AG09309 (cell line): ENCODE measurements at regions not wholly inside any gene's neighbourhood (a gene's known extent, or its start where the extent isn't known, plus 50 kb on each side); places are given as distances from the start of the nearest gene placed in this dataset.
"Not testable (repeated sequence)": the region's sequence is repeated elsewhere in the genome, so short reads cannot be mapped to it uniquely, and the experiment has no call there.

ENCODE experiments used
- DNase-seq: peaks from one replicate; pipeline ENCODE4 v3.0.0-alpha.2; 2010; ENCODE audit warnings: low read depth
- H3K4me3 ChIP-seq: 2 replicates; pipeline ENCODE4 v1.5.1; 2011; ENCODE audit warnings: mild to moderate bottlenecking, low read depth, low read length, moderate library complexity; ENCODE audit not compliant: control insufficient read depth
- TF ChIP-seq, protein P1 (sequence below): IDR thresholded peaks from 2 replicates; pipeline ENCODE4 v1.5.1; 2011; ENCODE audit warnings: mild to moderate bottlenecking, low read depth, low read length, inconsistent platforms; ENCODE audit not compliant: insufficient read depth, control insufficient read depth; ENCODE audit errors: missing control alignments

- TF ChIP-seq, protein P1, sequence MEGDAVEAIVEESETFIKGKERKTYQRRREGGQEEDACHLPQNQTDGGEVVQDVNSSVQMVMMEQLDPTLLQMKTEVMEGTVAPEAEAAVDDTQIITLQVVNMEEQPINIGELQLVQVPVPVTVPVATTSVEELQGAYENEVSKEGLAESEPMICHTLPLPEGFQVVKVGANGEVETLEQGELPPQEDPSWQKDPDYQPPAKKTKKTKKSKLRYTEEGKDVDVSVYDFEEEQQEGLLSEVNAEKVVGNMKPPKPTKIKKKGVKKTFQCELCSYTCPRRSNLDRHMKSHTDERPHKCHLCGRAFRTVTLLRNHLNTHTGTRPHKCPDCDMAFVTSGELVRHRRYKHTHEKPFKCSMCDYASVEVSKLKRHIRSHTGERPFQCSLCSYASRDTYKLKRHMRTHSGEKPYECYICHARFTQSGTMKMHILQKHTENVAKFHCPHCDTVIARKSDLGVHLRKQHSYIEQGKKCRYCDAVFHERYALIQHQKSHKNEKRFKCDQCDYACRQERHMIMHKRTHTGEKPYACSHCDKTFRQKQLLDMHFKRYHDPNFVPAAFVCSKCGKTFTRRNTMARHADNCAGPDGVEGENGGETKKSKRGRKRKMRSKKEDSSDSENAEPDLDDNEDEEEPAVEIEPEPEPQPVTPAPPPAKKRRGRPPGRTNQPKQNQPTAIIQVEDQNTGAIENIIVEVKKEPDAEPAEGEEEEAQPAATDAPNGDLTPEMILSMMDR: no peak
- DNase-seq: no peak
- H3K4me3 ChIP-seq: no peak overlapping the region
Observed at GRCh38 chr16:58859958-58860669, 126.0 kb upstream of the GOT2 start.

GRCh38 chr16:58858577-58858976 is 124.5 kb upstream of the GOT2 start:
- DNase-seq, H3K4me3 ChIP-seq: not testable (repeated sequence)

DNA sequence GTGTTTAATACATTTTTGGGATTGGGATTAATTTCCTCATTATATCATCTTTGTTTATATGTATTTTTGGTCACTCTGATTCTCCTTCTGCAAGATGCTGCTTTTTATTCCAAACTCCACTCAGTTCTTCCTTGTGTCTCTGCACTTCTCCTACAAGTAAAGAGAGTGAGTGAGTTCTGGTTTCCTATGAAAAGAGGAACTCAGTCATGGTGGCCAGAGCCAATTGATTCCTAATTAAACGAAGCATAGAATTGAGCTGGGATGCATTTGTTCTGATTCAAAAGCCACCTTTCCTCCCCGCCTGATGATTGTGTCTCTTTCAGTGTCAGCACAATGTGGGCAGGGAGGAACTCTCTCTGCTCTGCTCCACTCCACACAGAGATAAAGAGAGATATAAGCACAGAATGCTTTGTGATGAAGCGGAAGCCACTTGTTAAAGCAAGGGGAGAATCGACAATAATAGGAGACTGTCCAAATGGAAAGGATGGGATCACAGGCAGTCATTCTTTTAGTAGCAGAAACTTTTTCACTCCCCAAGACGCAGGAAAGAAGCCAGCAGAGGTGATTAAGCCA is 121.3 kb upstream of the GOT2 start:
- TF ChIP-seq, protein P1: no peak
- DNase-seq: no peak

DNA sequence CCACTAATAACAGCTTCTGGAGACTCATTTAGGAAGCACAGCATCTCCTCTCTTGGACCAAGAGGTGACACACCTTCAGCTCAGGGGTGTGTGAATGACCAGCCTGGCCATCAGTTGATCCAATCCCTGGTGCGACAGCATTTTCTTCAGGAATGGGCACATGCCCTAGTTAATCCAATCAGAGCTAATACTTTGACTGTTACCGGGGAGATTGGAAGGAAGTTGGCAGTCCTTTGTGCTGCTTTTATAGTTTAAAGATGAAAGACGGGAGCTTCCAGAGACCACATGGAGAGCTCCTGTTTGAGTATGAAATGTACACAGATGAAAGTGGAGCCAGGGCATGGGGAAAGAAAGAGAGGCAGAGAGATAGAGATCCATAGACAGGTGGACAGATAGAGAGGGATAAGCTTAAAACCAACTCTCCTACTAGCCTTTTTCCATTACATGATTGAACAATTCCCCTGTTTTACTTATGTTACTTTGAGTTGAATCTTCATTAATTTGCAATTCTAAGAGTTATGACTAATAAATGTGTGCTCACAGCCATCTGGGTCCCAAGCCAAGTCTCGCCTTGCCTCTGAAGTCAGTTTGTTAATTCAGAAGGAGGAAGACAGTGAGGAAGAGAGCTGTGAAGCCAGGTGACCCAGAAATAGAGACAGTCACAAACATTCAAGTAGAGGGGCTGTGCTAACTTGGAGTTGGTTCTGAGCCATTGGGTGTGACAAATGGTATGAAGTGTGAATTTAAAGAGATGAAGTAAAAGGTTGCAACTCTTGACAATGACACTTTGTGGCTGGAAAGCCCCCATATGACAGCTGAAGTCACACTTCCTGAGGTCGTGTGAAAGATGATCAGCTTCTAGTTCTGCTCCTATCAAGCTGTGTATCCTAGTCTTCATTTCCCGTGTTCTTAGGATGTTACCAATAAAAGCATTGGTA is 120.0 kb upstream of the GOT2 start:
- no peak for DNase-seq
- TF ChIP-seq, protein P1: no peak
- no peak overlapping the region for H3K4me3 ChIP-seq

More for the DNA sequence above, 121.3 kb upstream of the GOT2 start:
- H3K4me3 ChIP-seq: no peak overlapping the region

DNA sequence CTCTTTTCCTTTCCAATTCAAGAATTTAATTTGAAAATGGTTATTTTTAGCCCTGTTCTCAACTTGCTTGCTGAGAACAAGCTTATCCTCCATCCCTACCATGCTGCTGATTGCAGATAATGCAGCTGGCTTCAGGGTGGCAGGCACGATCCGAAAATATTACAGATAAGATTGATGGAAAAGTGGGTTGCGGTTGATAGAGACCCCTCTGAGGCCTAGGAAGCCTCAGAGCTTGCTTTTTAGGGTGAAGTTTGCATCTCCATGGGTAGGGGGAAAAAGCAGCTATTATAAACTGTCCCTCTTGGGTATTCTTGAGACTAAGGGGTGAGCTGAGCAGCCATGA is 116.5 kb upstream of the GOT2 start:
- TF ChIP-seq, protein P1: no peak
- H3K4me3 ChIP-seq: no peak overlapping the region
- DNase-seq: no peak

- TF ChIP-seq, protein P1: no peak
Observed at GRCh38 chr16:58850019-58850677, 116.0 kb upstream of the GOT2 start.

More at GRCh38 chr16:58850019-58850677, 116.0 kb upstream of the GOT2 start:
- DNase-seq: no peak
- H3K4me3 ChIP-seq: no peak overlapping the region
